ENCODE measurements at regions not wholly inside any gene's neighbourhood (a gene's known extent, or its start where the extent isn't known, plus 50 kb on each side); places are given as distances from the start of the nearest gene placed in this dataset.

DNA sequence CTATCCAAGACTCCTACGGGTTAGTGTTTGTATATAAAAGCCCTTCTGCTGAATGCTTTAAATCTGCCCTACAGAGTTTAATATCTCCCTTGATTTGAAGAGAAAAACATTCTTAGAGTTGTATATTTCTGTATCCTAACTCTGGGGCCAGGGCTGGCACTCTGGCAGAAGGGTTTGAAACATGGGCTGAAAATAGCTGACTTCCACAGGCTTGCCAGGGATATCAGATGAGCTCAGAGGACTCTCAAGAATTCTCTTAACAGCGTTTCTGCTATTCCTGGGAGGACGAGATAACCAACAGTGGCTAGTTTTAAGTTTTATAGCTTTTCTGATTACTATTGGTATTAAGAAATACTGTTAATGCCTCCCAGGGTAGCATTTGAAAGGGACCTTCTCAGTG is 127.5 kb downstream of the LIG4 start:
- TF ChIP-seq, protein P1, sequence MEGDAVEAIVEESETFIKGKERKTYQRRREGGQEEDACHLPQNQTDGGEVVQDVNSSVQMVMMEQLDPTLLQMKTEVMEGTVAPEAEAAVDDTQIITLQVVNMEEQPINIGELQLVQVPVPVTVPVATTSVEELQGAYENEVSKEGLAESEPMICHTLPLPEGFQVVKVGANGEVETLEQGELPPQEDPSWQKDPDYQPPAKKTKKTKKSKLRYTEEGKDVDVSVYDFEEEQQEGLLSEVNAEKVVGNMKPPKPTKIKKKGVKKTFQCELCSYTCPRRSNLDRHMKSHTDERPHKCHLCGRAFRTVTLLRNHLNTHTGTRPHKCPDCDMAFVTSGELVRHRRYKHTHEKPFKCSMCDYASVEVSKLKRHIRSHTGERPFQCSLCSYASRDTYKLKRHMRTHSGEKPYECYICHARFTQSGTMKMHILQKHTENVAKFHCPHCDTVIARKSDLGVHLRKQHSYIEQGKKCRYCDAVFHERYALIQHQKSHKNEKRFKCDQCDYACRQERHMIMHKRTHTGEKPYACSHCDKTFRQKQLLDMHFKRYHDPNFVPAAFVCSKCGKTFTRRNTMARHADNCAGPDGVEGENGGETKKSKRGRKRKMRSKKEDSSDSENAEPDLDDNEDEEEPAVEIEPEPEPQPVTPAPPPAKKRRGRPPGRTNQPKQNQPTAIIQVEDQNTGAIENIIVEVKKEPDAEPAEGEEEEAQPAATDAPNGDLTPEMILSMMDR (IDR thresholded peaks at IDR 0.05), result no peak
- TF ChIP-seq POLR2A (IDR thresholded peaks at IDR 0.05), result no peak
